Ovary (tissue), 7 donors: ENCODE measurements at regions not wholly inside any gene's neighbourhood (a gene's known extent, or its start where the extent isn't known, plus 50 kb on each side); places are given as distances from the start of the nearest gene placed in this dataset.

Experiments used
- DNase-seq, 5 donors: peaks; one replicate each; pipeline ENCODE4 v3.0.0-alpha.2; 2019 to 2020
- H3K27ac ChIP-seq, 2 donors: fragments of 200-600 bp; one replicate each; pipeline versions ENCODE4 v1.5.1 to v1.8.0; 2019 to 2022
- H3K27me3 ChIP-seq: fragments of 200-600 bp; one replicate; pipeline ENCODE4 v1.8.0; 2022
- H3K36me3 ChIP-seq: fragments of 200-600 bp; sonication (generic); one replicate; pipeline ENCODE4 v1.5.1; 2019
- H3K4me1 ChIP-seq: one replicate; pipeline ENCODE4 v1.8.1; 2013; ENCODE audit warnings: mild to moderate bottlenecking, moderate library complexity; ENCODE audit not compliant: insufficient read depth
- H3K4me3 ChIP-seq: fragments of 200-600 bp; sonication (generic); one replicate; pipeline ENCODE4 v1.5.1; 2017
- H3K9me3 ChIP-seq, 2 donors: fragments of 200-600 bp in 1 of 2; sonication (generic) in 1 of 2; one replicate each; pipeline versions ENCODE4 v1.5.1 to v1.8.1; 2013 to 2019; ENCODE audit warnings: mild to moderate bottlenecking in 1 of 2, moderate library complexity in 1 of 2
- CTCF ChIP-seq, 3 donors: fragments of 450-650 bp in 2 of 3; fragments of 200-600 bp in 1 of 3; IDR thresholded peaks; one replicate each; pipeline versions ENCODE4 v1.5.1 to v1.8.0; 2016 to 2022; ENCODE audit warnings: antibody characterized with exemption in 3 of 3, mild to moderate bottlenecking in 1 of 3
- EP300 ChIP-seq: sonication (generic); formaldehyde crosslinking; IDR thresholded peaks from one replicate; pipeline ENCODE4 v1.6.1; 2017; ENCODE audit warnings: antibody characterized with exemption
- POLR2A ChIP-seq: fragments of 450-650 bp; IDR thresholded peaks from one replicate; pipeline ENCODE4 v1.6.1; 2017; ENCODE audit warnings: antibody characterized with exemption, mild to moderate bottlenecking, moderate library complexity
- whole genome bisulfite sequencing, 3 donors: extraction: QIAGEN DNeasy Blood & Tissue Kit in 1 of 3; methylation state at CpG; one replicate each; pipeline versions ENCODE4 v1.1.5 to v1.1.7; 2013 to 2017; 5-methylcytosine and 5-hydroxymethylcytosine counted together
- intact Hi-C, 4 donors: fragments of 100-400 bp; cut with DNase I; formaldehyde crosslinking; loops; one replicate each; pipeline versions ENCODE4 v1.11.0 to v1.15.1; 2022 to 2023
- donor health status: DM: no; HTN: no; CAD: no; lungs with moderate emphysema.
- donor health status: DM: no; HTN: no; CAD: no.
- donor health status: Bipolar disorder and iron deficiency.
- donor health status: DM: no; HTN: no; CAD: no.
- donor health status: DM: yes; HTN: yes; CAD: no.

GRCh38 chr14:38790916-38791315, 312.1 kb downstream of the SEC23A start:
- WGBS, 3 donors = 19 to 49% (median 31%) methylated on average over 3 of the region's 3 CpGs
- intact Hi-C loops = no loop called here
- no peaks in the 10 kb centered on the region for H3K4me1 ChIP-seq
- no peaks in the 10 kb centered on the region for H3K36me3 ChIP-seq
- DNase-seq = no peak
- no peak overlapping the region for H3K4me3 ChIP-seq
- no peaks in the 10 kb centered on the region for H3K27me3 ChIP-seq
- H3K9me3 ChIP-seq = no peaks in the 10 kb centered on the region
- no peak overlapping the region for H3K27ac ChIP-seq
- no peak for TF ChIP-seq CTCF (IDR thresholded peaks at IDR 0.05)
- TF ChIP-seq POLR2A = no peak
- TF ChIP-seq EP300 = no peak

GRCh38 chr14:38789805-38790204, 313.2 kb downstream of the SEC23A start:
- Histone ChIP-seq H3K4me1 (no peaks in the 10 kb centered on the region), H3K9me3 (no peaks in the 10 kb centered on the region), H3K27me3 (no peaks in the 10 kb centered on the region), H3K36me3 (no peaks in the 10 kb centered on the region), H3K27ac (no peak overlapping the region), H3K4me3 (no peak overlapping the region)
- TF ChIP-seq POLR2A (no peak), EP300 (no peak), CTCF (IDR thresholded peaks at IDR 0.05) (no peak)
- DNase-seq = no peak
- intact Hi-C loops = no loop called here
- 88 to 94% (median 88%) methylated on average over 8 of the region's 8 CpGs for WGBS, 3 donors

GRCh38 chr14:38788060-38788459, 315.0 kb downstream of the SEC23A start:
- 89 to 96% (median 90%) methylated on average over 4 of the region's 4 CpGs for WGBS, 3 donors

GRCh38 chr14:38786921-38787320, 316.1 kb downstream of the SEC23A start:
- Histone ChIP-seq H3K27ac (no peak overlapping the region), H3K4me1 (no peaks in the 10 kb centered on the region), H3K27me3 (no peaks in the 10 kb centered on the region), H3K9me3 (no peaks in the 10 kb centered on the region), H3K4me3 (no peak overlapping the region), H3K36me3 (no peaks in the 10 kb centered on the region)
- no peak for TF ChIP-seq CTCF (IDR thresholded peaks at IDR 0.05)
- TF ChIP-seq EP300 = no peak
- TF ChIP-seq POLR2A = no peak
- intact Hi-C loops = no loop called here
- no peak for DNase-seq

More at GRCh38 chr14:38788060-38788459, 315.0 kb downstream of the SEC23A start:
- no peak for TF ChIP-seq POLR2A
- TF ChIP-seq EP300 = no peak
- TF ChIP-seq CTCF (IDR thresholded peaks at IDR 0.05) = no peak
- no peak overlapping the region for H3K4me3 ChIP-seq
- no peaks in the 10 kb centered on the region for H3K9me3 ChIP-seq
- no peaks in the 10 kb centered on the region for H3K36me3 ChIP-seq
- DNase-seq = no peak
- no peaks in the 10 kb centered on the region for H3K27me3 ChIP-seq
- no peak overlapping the region for H3K27ac ChIP-seq
- intact Hi-C loops = no loop called here
- no peaks in the 10 kb centered on the region for H3K4me1 ChIP-seq

GRCh38 chr14:38777401-38777800, 325.6 kb downstream of the SEC23A start:
- DNase-seq = no peak

More at GRCh38 chr14:38777401-38777800, 325.6 kb downstream of the SEC23A start:
- TF ChIP-seq EP300 (no peak), CTCF (IDR thresholded peaks at IDR 0.05) (no peak), POLR2A (no peak)
- WGBS, 3 donors = 89 to 91% (median 91%) methylated on average over 1 of the region's 1 CpG
- Histone ChIP-seq H3K4me3 (no peak overlapping the region), H3K4me1 (no peaks in the 10 kb centered on the region), H3K27ac (no peak overlapping the region), H3K9me3 (no peaks in the 10 kb centered on the region), H3K36me3 (no peaks in the 10 kb centered on the region), H3K27me3 (no peaks in the 10 kb centered on the region)
- intact Hi-C loops = no loop called here
